GM21360 (cell line): ENCODE measurements at regions not wholly inside any gene's neighbourhood (a gene's known extent, or its start where the extent isn't known, plus 50 kb on each side); places are given as distances from the start of the nearest gene placed in this dataset.
A peak's percentile ranks its signal among the peaks of the same experiment; 100 is the strongest.

Experiments used
- ATAC-seq: cut with Tn5 transposase; IDR thresholded peaks from one replicate; pipeline ENCODE4 v1.9.1; 2021; ENCODE audit warnings: mild to moderate bottlenecking, moderate library complexity; ENCODE audit not compliant: unreplicated experiment

GRCh38 chr2:38207168-38207567 is 131.2 kb upstream of the CYP1B1 start:
- no peak for ATAC-seq

DNA sequence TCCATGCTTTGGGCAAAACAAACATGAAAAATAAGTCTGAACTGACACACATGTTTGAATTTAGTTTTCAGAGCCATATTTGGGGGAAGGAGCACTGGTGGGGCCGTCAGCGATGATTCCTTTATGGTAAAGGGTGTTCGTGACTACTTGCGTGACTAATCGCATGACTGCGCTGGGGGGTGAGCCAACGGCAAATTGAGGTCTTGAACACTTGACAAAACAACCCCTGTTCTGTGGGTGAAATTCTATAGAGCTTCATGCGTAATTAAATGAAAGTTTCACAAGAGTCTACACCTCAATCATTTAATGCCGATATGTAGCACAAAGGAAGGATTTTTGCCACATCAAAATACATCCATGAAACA is 127.5 kb upstream of the CYP1B1 start:
- no peak for ATAC-seq

DNA sequence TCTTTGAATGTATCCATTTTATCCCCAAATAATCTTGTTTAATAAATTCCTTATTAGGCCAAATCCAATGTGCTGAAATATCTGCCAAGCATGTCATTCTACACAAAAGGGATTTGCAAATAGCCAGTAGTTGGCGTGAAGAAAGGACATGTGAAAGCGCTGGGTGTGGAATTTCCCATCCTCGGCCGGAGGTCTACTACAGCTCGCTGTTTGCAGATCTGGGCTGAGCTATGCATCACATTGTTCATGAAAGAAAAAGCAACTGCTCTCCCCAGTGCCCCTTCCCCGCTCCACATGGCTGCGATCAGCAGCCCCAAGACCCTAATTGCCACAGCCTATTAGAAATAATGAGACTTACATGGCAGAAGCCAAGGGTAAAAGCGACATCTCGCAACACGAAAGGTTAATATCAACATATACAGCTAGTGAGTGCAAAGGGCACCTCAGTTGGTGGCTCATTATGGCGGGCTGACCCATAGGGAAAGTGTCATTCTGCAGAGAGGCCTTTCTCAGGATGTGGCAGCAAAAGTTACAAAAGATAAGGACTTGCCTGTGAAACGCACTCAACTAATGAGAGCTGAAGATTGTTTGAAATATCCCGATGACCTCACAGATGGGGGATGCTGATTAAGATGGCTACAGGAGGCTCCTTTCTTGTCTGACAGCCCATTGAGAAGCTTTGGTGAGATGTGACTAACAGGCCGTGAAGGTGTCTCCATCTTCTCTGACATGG is 126.9 kb upstream of the CYP1B1 start:
- no peak for ATAC-seq

- no peak for ATAC-seq
Measured at GRCh38 chr2:38201784-38202183, 125.8 kb upstream of the CYP1B1 start.

GRCh38 chr2:38200598-38200997 is 124.6 kb upstream of the CYP1B1 start:
- ATAC-seq: no peak

DNA sequence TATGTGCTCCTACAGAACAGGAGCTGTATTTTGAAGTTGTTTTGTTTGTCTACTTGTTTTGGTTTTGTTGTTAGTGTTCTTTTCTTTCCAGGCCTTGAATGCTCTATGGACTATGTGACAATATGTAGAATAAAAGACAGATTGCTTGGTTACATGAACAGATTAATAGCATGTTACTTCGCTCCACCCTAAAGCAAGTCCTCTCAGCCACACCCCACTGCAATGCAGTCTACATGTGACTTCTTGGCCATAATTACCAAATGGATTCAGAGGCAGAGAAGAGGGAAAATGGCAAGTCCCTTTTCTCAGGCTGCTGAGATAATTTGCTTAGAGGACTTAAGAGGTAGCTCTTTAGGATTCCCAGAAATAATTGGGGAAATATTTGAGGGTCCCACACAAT is 123.2 kb upstream of the CYP1B1 start:
- ATAC-seq: no peak

- no peak for ATAC-seq
Measured at GRCh38 chr2:38194751-38195150, 118.8 kb upstream of the CYP1B1 start.

DNA sequence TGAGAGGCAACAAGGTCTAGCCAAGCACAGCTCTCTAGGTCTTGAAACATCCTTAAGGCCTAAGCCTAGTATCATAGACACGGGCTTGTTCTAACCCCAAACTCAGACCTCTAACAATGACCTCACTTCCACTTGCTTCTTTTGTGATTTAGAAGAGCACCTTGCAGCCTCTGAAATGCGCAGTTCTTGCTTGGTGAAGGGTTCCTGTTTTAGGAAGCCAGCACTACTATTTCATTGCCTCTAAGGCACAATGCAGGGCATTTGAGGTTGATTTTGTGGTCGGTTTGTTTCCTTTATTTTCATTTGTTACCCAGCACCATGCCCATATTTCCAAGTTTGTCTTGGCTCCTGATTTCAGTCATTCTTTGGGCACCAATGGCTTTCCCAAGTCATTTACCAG is 117.0 kb upstream of the CYP1B1 start:
- no peak for ATAC-seq

DNA sequence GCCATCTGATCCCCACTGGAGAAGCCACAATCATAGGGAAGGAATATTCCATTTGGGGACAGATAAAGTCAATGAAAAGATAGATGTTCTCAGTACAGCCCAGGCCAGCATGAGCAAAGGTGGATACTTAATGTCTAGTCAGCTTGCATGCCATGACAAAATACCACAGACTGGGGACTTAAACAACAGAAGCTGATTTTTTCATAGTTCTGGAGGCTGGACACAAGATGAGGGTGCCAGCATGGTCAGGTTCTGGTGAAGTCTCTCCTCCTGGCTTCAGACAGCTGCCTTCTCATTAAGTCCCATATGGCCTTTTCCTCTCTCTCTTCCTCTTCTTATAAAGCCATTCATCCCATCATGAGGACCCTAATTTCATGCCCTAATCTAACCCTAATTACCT is 116.1 kb upstream of the CYP1B1 start:
- ATAC-seq: no peak

GRCh38 chr2:38191516-38191915 is 115.6 kb upstream of the CYP1B1 start:
- ATAC-seq: no peak

GRCh38 chr2:38190542-38191218 is 114.7 kb upstream of the CYP1B1 start:
- ATAC-seq: no peak

DNA sequence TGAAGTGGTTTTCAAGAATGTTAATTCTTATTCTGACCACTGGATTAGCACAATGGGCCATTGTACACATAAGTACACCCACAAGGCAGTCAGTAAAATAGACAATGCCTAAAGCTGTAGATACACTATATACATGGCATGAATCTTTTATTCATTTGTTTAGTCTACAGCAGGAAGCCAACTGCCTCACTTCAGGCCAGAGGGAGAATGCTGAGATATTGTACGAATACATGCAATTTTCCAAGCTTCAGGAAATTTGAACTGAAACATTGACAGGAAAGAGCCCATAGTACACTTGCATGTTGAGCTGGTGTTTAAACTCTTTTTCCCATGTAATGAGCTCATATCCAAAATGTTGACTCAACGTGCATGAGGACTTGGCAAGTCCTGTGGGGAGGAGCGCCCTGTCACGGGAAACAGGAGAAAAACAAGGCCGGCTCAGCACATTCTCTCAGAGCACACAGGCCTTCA is 111.6 kb upstream of the CYP1B1 start:
- no peak for ATAC-seq

DNA sequence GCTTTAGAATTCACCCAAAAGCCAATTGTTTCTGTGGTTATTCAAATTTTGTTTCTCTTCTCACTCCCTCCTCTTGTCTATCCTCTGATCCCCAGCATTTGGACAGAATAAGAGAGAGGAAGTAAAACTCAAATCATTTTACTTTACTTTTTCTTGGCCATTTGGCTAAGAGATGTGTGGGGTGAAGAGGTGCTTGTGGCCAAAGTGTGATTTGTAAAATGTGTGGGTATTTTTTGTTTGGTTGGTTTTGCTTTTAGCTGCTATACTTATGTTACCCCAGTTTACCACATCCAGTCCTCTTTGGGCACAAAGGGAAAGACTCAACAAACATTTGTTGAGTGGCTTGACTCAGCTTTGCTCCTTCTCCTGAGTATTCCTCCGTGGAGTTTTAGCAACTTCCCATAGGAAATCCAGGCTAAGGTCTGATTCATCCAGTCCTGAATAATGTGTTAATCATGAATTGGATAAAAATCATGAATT is 109.1 kb upstream of the CYP1B1 start:
- peak; percentile 71 for ATAC-seq

DNA sequence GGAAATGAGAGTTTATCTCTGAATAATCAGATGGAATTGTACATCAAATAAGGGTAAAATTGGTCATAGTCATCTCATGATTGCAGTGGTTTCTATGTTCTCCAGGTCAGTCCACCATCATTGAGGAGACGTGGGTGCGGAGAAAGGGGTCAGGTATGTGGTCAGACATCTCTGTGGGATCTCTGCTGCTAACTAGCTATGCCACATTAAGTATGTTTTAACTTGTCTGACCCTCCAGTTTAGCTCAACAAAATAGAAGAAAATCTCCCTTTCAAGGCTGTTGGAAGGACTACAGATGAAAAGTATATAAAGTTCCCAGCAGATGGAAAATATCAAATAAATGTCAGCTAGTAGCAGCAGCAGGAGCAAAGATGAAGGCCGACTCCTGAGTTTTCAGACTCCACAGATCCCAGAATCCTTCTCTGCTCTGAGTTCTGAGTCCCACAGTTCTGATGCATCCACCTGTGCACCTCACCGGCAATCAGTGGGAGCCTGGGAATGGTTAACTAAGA is 106.6 kb upstream of the CYP1B1 start:
- ATAC-seq: no peak

DNA sequence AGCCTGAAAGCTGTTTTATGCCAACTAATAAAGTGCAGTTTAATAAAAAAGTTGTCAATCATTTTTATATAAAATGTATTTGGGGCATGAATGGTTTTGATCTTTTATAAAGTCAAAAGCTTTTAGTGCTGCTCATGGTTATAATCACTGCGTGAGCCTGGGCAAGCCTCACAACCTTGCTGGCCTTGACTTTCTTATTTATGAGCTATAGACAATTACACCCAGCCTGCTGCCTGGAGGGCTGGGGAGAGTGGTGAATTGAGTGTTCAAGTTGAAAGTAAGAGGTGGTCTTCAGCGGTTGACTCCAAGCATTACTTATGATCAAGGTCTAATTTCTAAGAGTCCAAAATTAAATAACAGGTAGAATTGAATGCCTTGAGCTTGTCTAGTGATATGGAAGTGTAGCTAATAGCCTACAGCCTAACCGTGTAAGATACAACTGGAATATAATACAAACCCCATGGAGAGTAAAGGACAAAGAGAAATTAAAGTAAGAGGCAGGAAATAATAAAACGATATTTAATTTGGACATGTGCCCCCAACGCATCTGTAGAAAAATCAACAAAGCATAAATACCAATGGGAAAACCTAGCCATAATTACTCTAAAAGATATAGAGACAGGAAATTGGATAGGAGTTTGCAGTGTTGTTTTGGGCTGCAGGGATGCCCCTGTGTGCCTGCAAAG is 106.0 kb upstream of the CYP1B1 start:
- ATAC-seq: no peak

DNA sequence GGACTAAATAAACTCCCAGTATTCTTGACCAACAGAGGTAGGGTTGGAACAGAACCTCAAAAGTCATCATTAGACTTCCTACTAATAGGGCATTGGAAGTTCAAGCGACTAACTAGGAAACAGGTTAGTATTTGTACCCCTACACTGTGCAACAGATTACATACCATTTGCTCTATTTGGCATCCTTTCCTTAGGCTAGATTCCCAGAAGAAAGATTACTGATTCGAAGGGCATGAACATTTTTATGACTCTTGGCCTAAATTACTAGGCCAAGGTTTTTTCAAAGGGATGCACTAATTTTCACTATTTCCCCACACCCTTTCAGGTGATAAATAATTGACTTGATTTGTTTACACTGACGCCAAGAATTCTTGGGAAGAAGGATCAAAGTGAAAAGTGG is 104.8 kb upstream of the CYP1B1 start:
- ATAC-seq: no peak

DNA sequence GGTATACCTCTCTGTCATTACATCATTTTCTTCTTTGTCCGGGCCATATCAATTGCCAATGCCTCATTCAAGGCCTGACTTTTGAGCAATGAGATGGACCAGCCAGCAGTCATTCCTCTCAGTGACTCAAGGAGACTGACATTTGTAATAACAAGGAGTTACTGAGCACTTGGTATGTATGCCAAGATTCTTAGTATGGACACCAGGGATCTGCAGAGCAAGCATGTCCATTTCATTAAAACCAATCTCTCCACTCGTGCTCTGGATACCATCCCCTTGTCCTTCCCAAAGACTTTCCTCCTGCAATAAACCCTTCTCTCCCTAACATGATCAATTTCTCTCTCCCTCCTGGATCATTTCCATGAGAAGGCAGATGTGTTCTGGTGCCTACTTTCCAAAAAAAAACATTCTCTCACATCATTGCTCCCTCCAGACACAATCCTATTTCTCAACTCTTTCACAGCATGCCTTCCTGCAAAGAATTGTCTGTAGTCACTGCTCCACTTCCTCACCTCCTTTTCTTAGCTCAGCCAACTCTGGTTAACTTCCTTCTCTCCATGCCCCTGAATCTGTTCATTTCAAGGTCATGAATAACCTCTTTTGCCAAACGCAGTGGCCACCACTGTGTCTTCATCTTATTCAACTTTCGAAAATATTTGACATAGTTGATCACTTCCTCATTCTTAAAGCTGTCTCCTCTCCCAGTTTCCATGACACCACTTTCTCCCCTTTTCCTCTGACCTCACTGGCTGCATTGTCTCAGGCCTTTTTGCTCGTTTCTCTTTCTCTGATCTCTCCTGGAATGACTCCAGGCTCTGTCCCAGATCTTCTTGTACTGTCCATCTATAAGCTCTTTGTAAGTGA is 102.8 kb upstream of the CYP1B1 start:
- peak; percentile 58 for ATAC-seq

DNA sequence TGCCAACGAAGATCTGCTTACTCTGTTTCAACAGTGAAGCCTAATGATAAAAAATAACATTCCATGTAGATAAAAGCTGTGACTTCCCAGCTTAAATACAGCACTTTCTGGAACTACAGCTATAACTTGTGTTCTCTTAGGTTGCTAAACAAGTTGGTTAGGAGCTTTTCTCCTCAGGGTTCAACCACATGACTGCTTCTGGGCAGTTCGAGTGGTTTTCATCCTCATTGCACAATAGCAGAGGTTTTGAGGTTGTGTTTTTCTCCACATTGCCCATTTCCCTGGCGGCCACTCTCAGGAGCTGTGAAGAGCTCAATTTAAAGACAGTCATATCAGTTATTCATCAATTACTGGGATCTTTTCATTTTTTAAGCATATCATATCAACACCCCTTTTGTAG is 102.2 kb upstream of the CYP1B1 start:
- no peak for ATAC-seq

DNA sequence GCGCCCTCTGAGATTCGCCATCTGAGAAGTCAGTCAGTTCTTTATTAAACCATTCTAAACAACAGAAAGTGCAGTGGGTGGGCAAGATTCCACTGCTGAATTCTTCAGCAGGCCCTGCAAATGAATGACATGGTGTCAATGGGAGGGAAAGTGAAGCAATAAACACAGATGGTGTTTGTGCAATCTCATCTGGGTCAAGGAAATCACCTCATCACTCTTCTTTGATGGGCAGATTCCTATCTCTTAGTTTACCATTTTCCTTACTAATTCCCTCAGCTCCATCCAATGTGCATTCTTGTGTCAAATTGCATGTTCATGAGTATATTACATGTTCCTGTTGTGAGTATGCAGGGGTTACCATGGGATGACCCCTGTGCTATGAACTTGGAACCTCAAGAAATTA is 100.7 kb upstream of the CYP1B1 start:
- ATAC-seq: no peak

- no peak for ATAC-seq
Measured at GRCh38 chr2:38174646-38175423, 98.9 kb upstream of the CYP1B1 start.
